ENCODE measurements at regions not wholly inside any gene's neighbourhood (a gene's known extent, or its start where the extent isn't known, plus 50 kb on each side); places are given as distances from the start of the nearest gene placed in this dataset.
A peak's percentile ranks its signal among the peaks of the same experiment; 100 is the strongest.
"Not testable (repeated sequence)": the region's sequence is repeated elsewhere in the genome, so short reads cannot be mapped to it uniquely, and the experiment has no call there.

GRCh38 chr2:111407632-111408194 lies 287.0 kb downstream of the BCL2L11 start:
- H3K4me3 Mint-ChIP-seq; H3K27ac Mint-ChIP-seq; H3K9me3 Mint-ChIP-seq; DNase-seq; H3K27me3 Mint-ChIP-seq; ATAC-seq (replicated peaks); H3K36me3 Mint-ChIP-seq (ENCODE audit: insufficient read depth); H3K4me1 Mint-ChIP-seq (ENCODE audit: low read depth in 2 of 2): not testable (repeated sequence)

DNA sequence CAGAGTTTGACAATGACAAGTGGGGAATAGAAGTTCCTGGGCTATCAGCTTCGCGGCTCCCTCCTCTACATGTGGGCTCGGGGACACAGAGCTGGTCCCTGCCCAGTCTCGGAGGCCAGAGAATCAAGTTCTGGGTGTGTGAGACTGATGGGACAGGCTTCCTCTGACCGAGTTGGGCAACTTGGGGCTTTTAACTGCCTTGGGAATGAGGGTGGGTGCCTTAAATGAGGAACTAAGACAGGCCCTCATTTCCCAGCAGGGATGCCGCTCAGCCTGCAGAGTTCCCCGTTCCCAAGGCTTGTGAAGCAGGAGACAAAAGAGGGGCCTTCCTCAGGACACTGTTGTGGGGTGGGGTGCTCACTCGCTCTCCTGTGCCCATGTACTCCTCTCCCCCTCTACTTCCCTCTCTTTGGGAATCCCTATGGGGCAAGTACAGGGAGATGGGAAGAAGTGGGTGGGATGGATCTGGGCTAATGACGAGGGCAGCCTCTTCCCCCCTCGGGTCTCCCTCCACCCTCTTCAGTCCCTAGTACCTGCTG lies 290.2 kb downstream of the BCL2L11 start:
- DNase-seq; ATAC-seq (replicated peaks); H3K4me3 Mint-ChIP-seq; H3K27ac Mint-ChIP-seq; H3K9me3 Mint-ChIP-seq; H3K36me3 Mint-ChIP-seq (ENCODE audit: insufficient read depth); H3K4me1 Mint-ChIP-seq (ENCODE audit: low read depth in 2 of 2); H3K27me3 Mint-ChIP-seq: not testable (repeated sequence)

- H3K27me3 Mint-ChIP-seq; H3K36me3 Mint-ChIP-seq (ENCODE audit: insufficient read depth); H3K9me3 Mint-ChIP-seq; H3K27ac Mint-ChIP-seq; DNase-seq; H3K4me3 Mint-ChIP-seq; H3K4me1 Mint-ChIP-seq (ENCODE audit: low read depth in 2 of 2): not testable (repeated sequence)
- peak; percentile 77 for ATAC-seq (replicated peaks)
These were observed 291.4 kb downstream of the BCL2L11 start for GRCh38 chr2:111411867-111412681.

- H3K36me3 Mint-ChIP-seq (ENCODE audit: insufficient read depth); H3K4me3 Mint-ChIP-seq; H3K27ac Mint-ChIP-seq; H3K27me3 Mint-ChIP-seq; DNase-seq; H3K9me3 Mint-ChIP-seq; H3K4me1 Mint-ChIP-seq (ENCODE audit: low read depth in 2 of 2): not testable (repeated sequence)
- peak; percentile 30 for ATAC-seq (replicated peaks)
These were observed 292.3 kb downstream of the BCL2L11 start for GRCh38 chr2:111412841-111413650.

- not testable (repeated sequence) for H3K36me3 Mint-ChIP-seq (ENCODE audit: insufficient read depth); H3K27ac Mint-ChIP-seq; H3K4me1 Mint-ChIP-seq (ENCODE audit: low read depth in 2 of 2); DNase-seq; H3K4me3 Mint-ChIP-seq; ATAC-seq (replicated peaks); H3K27me3 Mint-ChIP-seq; H3K9me3 Mint-ChIP-seq
These were observed 293.2 kb downstream of the BCL2L11 start for GRCh38 chr2:111413950-111414349.

- not testable (repeated sequence) for DNase-seq, H3K27ac Mint-ChIP-seq, H3K4me3 Mint-ChIP-seq
These were observed 295.3 kb downstream of the BCL2L11 start for GRCh38 chr2:111415765-111416743.

GRCh38 chr2:111417026-111417425 lies 296.3 kb downstream of the BCL2L11 start:
- not testable (repeated sequence) for H3K27me3 Mint-ChIP-seq; H3K36me3 Mint-ChIP-seq (ENCODE audit: insufficient read depth); H3K4me1 Mint-ChIP-seq (ENCODE audit: low read depth in 2 of 2); H3K9me3 Mint-ChIP-seq; ATAC-seq (replicated peaks); DNase-seq; H3K27ac Mint-ChIP-seq; H3K4me3 Mint-ChIP-seq

More at GRCh38 chr2:111415765-111416743, 295.3 kb downstream of the BCL2L11 start:
- ATAC-seq (replicated peaks); H3K27me3 Mint-ChIP-seq; H3K36me3 Mint-ChIP-seq (ENCODE audit: insufficient read depth); H3K9me3 Mint-ChIP-seq; H3K4me1 Mint-ChIP-seq (ENCODE audit: low read depth in 2 of 2): not testable (repeated sequence)

- H3K4me1 Mint-ChIP-seq (ENCODE audit: low read depth in 2 of 2); H3K36me3 Mint-ChIP-seq (ENCODE audit: insufficient read depth); H3K27ac Mint-ChIP-seq; DNase-seq; H3K9me3 Mint-ChIP-seq; ATAC-seq (replicated peaks); H3K27me3 Mint-ChIP-seq; H3K4me3 Mint-ChIP-seq: not testable (repeated sequence)
These were observed 297.6 kb downstream of the BCL2L11 start for GRCh38 chr2:111418091-111418875.

- H3K4me3 Mint-ChIP-seq; H3K9me3 Mint-ChIP-seq; H3K36me3 Mint-ChIP-seq (ENCODE audit: insufficient read depth); H3K27me3 Mint-ChIP-seq; ATAC-seq (replicated peaks); H3K4me1 Mint-ChIP-seq (ENCODE audit: low read depth in 2 of 2); DNase-seq: not testable (repeated sequence)
- H3K27ac Mint-ChIP-seq = peak overlapping the region in 1 of 2 donors; percentile 19
These were observed 299.4 kb downstream of the BCL2L11 start for GRCh38 chr2:111420074-111420473.

DNA sequence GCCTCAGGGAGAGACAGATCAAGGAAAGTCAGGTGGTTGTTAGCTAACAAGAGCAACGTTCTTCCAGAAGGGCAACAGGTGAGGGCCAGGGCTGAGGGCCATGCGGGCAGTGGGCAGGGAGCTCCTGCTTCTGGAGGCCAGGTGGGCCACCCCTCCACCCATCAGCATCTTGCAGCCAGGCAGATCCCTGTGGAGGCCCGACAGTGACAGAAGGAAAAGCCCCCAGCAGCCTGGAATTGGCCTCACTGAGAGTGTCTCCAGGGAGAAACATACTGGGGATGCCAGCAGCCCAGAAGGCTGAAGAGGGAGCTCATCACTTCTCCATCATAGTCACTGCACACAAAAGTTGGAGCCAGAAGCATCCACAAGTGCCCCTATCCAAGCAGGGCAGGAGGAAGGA lies 300.1 kb downstream of the BCL2L11 start:
- not testable (repeated sequence) for DNase-seq; ATAC-seq (replicated peaks); H3K4me1 Mint-ChIP-seq (ENCODE audit: low read depth in 2 of 2); H3K4me3 Mint-ChIP-seq; H3K36me3 Mint-ChIP-seq (ENCODE audit: insufficient read depth); H3K9me3 Mint-ChIP-seq; H3K27me3 Mint-ChIP-seq; H3K27ac Mint-ChIP-seq

DNA sequence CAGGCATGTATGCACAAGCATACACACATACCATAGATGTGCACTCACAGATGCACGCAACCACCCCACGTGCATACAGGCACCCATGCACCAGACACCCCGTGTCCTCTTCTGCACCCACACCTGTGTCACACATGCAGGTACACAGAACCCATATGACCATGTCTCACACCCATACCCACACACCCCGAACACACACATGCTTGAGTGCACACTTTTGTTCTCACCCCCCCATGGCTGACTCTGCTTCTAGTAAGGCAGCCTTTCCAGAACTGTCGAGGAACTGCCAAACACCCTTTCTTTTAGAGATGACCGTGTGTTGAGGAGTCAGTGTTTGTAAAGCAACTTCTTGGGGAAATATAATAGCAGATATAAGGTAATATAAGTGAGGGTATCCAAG lies 301.2 kb downstream of the BCL2L11 start:
- H3K4me3 Mint-ChIP-seq; ATAC-seq (replicated peaks); H3K9me3 Mint-ChIP-seq; H3K27ac Mint-ChIP-seq; H3K4me1 Mint-ChIP-seq (ENCODE audit: low read depth in 2 of 2); H3K27me3 Mint-ChIP-seq; H3K36me3 Mint-ChIP-seq (ENCODE audit: insufficient read depth); DNase-seq: not testable (repeated sequence)

DNA sequence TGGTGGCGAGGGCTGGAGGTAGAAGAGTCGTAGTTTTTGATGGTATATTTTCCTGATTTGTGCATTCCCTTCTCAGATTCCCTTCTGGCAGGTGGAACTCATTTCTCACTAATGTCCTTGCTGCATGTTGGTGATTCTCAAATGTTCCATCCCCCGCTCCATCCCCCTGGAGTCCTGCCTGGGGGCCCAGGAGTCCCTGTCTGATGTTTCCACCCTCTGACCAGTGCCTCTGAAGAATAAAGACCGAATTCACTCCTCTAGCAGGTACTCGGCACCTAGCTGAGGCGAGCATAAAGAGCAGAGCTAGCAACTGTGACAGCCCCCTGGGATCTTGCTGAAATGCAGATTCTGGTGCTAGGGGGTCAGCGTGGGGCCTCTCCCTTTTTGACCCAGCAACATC lies 301.8 kb downstream of the BCL2L11 start:
- H3K4me1 Mint-ChIP-seq (ENCODE audit: low read depth in 2 of 2); H3K4me3 Mint-ChIP-seq; DNase-seq; ATAC-seq (replicated peaks); H3K27me3 Mint-ChIP-seq; H3K9me3 Mint-ChIP-seq; H3K36me3 Mint-ChIP-seq (ENCODE audit: insufficient read depth): not testable (repeated sequence)
- peak overlapping the region in 1 of 2 donors; percentile 63 for H3K27ac Mint-ChIP-seq

Data from effector memory CD8-positive, alpha-beta T cell (primary cell).